Endothelial cell (in vitro differentiated cells): ENCODE measurements at regions not wholly inside any gene's neighbourhood (a gene's known extent, or its start where the extent isn't known, plus 50 kb on each side); places are given as distances from the start of the nearest gene placed in this dataset.

Source experiments
- DNase-seq: peaks from one replicate; pipeline ENCODE4 v3.0.0; 2021; ENCODE audit warnings: low spot score
- H3K27ac Mint-ChIP-seq: one replicate; pipeline ENCODE4 v1.8.0; 2021; ENCODE audit warnings: mixed read lengths, inconsistent platforms; ENCODE audit not compliant: unreplicated experiment
- H3K27me3 Mint-ChIP-seq: one replicate; pipeline ENCODE4 v1.8.0; 2021; ENCODE audit warnings: mild to moderate bottlenecking, moderate library complexity, mixed read lengths, inconsistent platforms; ENCODE audit not compliant: unreplicated experiment
- H3K36me3 Mint-ChIP-seq: one replicate; pipeline ENCODE4 v1.8.0; 2021; ENCODE audit warnings: mild to moderate bottlenecking, low read depth, mixed read lengths, inconsistent platforms; ENCODE audit not compliant: unreplicated experiment
- H3K4me1 Mint-ChIP-seq: one replicate; pipeline ENCODE4 v1.8.0; 2021; ENCODE audit warnings: mild to moderate bottlenecking, mixed read lengths, inconsistent platforms; ENCODE audit not compliant: unreplicated experiment
- H3K4me3 Mint-ChIP-seq: one replicate; pipeline ENCODE4 v1.8.0; 2021; ENCODE audit warnings: mild to moderate bottlenecking, mixed read lengths, inconsistent platforms; ENCODE audit not compliant: unreplicated experiment
- H3K9me3 Mint-ChIP-seq: one replicate; pipeline ENCODE4 v1.8.0; 2021; ENCODE audit warnings: mixed read lengths, inconsistent platforms; ENCODE audit not compliant: unreplicated experiment
- TF ChIP-seq, protein P1 (sequence below): fragments of 200-600 bp; sonication (generic); IDR thresholded peaks from one replicate; pipeline ENCODE4 v1.5.0; 2021; ENCODE audit warnings: antibody characterized with exemption; ENCODE audit not compliant: unreplicated experiment

DNA sequence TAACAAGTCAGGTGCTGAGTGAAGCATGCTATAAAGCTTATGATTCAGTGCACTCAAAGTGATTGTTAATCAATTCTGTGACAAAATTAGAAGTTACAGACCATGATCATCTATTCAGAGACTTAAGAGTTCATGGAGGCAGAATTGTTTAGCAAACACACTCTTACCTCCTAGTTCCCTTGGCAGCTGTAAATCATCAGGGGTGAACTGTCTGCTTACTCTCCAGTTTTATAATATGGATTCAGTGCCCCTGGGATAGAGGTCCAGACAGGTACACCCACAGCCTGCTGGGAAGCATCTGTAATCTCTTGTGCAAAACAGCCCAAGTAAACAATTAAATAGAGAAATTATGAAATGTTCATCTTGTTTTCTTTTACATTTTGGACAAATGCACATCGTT lies 835.0 kb upstream of the COBL start:
- H3K36me3 Mint-ChIP-seq, result no peaks in the 10 kb centered on the region
- TF ChIP-seq, protein P1, sequence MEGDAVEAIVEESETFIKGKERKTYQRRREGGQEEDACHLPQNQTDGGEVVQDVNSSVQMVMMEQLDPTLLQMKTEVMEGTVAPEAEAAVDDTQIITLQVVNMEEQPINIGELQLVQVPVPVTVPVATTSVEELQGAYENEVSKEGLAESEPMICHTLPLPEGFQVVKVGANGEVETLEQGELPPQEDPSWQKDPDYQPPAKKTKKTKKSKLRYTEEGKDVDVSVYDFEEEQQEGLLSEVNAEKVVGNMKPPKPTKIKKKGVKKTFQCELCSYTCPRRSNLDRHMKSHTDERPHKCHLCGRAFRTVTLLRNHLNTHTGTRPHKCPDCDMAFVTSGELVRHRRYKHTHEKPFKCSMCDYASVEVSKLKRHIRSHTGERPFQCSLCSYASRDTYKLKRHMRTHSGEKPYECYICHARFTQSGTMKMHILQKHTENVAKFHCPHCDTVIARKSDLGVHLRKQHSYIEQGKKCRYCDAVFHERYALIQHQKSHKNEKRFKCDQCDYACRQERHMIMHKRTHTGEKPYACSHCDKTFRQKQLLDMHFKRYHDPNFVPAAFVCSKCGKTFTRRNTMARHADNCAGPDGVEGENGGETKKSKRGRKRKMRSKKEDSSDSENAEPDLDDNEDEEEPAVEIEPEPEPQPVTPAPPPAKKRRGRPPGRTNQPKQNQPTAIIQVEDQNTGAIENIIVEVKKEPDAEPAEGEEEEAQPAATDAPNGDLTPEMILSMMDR, result no peak
- no peak for DNase-seq

DNA sequence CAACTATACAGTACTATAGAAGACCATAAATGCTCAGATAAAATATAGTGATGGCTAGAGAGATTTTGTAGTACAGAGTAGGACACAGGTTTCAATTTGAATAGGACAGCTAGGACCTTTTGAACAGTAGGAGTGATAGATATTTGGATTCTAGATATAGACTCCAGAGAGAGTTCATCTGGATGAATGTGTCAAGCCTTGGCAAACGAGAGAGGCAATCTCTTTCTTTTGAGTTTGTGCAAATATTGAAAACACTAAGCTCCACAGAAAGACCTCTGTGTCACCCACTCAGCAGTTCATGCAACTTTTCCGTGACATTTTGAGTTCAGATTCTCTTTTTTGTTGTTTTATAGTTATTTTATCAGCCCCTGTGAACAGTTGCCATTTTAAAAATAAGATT lies 834.3 kb upstream of the COBL start:
- Mint-ChIP-seq H3K27ac (no peak overlapping the region), H3K36me3 (no peaks in the 10 kb centered on the region), H3K4me1 (no peaks in the 10 kb centered on the region), H3K27me3 (peaks cover 1% of the 10 kb centered on the region), H3K9me3 (no peaks in the 10 kb centered on the region), H3K4me3 (no peak overlapping the region)
- TF ChIP-seq, protein P1, result no peak
- DNase-seq, result no peak

More for the DNA sequence above, 835.0 kb upstream of the COBL start:
- H3K27me3 Mint-ChIP-seq, result peaks cover 1% of the 10 kb centered on the region
- no peak overlapping the region for H3K4me3 Mint-ChIP-seq
- H3K27ac Mint-ChIP-seq, result no peak overlapping the region
- no peaks in the 10 kb centered on the region for H3K9me3 Mint-ChIP-seq
- H3K4me1 Mint-ChIP-seq, result no peaks in the 10 kb centered on the region

DNA sequence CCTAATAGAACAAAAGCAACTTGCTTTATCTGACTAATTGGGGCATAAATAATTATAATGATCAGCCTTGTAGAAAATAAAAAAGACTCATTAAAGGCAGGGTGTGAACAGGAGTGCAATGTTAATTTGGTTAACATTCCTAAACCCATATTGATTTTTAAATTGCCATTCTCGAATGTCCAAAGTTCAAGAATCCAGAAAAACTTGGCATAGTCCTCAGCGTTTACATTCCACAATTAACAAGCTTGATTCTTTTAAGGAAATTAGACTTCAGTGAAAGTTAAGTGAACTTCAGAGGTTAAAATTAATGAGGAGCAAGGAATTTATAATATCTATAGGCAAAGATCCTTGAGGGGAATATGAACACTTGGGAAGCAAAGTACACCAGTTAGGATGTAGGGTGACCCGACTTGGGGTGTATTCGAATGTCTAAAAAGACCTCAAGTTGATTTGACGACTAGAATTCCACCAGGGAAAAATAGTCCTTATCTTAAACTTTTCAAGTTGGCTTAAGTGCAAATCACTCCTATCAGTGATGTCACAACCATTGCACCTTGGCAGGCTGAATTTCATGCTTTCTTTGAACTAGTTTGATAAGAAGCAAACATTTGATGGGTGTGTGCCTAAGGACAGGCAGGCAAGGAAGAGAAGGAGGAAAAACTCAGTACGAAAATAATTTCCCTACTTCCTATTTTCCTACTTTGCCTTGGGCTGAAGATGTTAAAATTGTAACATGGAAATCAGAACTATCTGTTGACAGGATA lies 830.4 kb upstream of the COBL start:
- no peak for DNase-seq
- Mint-ChIP-seq H3K4me3 (no peak overlapping the region), H3K36me3 (no peaks in the 10 kb centered on the region), H3K9me3 (no peaks in the 10 kb centered on the region), H3K27ac (no peak overlapping the region), H3K4me1 (no peaks in the 10 kb centered on the region), H3K27me3 (peaks cover 1% of the 10 kb centered on the region)
- TF ChIP-seq, protein P1, result no peak

DNA sequence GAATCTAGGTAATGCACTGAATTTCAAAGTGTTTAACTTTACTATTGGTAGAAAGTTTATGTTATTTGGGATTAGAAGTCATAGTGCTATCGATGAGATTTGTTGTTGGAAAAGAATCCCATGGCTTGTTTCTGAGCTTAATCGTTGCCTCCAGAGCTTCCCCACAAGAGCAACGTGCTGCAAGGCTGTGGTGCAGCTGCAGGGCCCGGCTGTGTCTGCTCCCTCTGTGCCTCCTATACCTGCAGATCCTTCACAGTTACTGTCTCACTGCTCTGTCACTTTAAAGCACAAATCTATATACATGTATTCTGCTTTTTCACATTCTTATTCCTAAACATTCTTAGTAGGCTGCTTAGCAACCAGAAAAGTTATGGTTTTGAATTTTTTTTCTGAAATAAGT lies 826.6 kb upstream of the COBL start:
- DNase-seq, result no peak
- Mint-ChIP-seq H3K4me1 (no peaks in the 10 kb centered on the region), H3K36me3 (no peaks in the 10 kb centered on the region), H3K27me3 (no peaks in the 10 kb centered on the region), H3K9me3 (no peaks in the 10 kb centered on the region), H3K27ac (no peak overlapping the region), H3K4me3 (no peak overlapping the region)
- TF ChIP-seq, protein P1, result no peak

DNA sequence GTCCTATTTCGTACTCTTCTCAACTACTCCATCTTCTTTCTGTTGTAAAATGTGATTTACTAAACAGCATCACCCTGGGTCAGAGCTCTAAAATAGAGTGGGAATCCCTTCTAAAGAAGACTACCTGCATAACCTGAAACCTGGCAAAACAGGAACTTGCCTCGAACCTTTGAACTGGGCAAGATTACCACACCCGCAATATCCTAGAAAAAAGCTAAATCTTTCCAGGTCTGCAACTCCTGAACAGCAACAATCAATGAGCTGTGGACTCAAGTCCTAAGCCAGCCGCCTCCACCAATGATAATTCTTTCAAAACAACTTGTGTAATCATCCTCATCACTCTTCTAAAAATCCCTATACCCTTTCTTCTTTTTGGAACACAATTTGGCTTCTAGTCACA lies 824.2 kb upstream of the COBL start:
- no peak for DNase-seq
- Mint-ChIP-seq H3K4me3 (no peak overlapping the region), H3K9me3 (no peaks in the 10 kb centered on the region), H3K36me3 (no peaks in the 10 kb centered on the region), H3K4me1 (no peaks in the 10 kb centered on the region), H3K27ac (no peak overlapping the region), H3K27me3 (no peaks in the 10 kb centered on the region)
- TF ChIP-seq, protein P1, result no peak
